HG03103 (cell line): ENCODE measurements at regions not wholly inside any gene's neighbourhood (a gene's known extent, or its start where the extent isn't known, plus 50 kb on each side); places are given as distances from the start of the nearest gene placed in this dataset.
"Not testable (repeated sequence)": the region's sequence is repeated elsewhere in the genome, so short reads cannot be mapped to it uniquely, and the experiment has no call there.

Experiments
- ATAC-seq: cut with Tn5 transposase; IDR thresholded peaks from one replicate; pipeline ENCODE4 v1.9.1; 2021; ENCODE audit warnings: low read depth; ENCODE audit not compliant: unreplicated experiment

- ATAC-seq = no peak
Observed at GRCh38 chr7:81887098-81888090, 117.5 kb upstream of the HGF start.

- ATAC-seq = no peak
Observed at GRCh38 chr7:81886211-81886764, 116.4 kb upstream of the HGF start.

GRCh38 chr7:81884817-81885216, 115.0 kb upstream of the HGF start:
- ATAC-seq = no peak

GRCh38 chr7:81883801-81884393, 114.0 kb upstream of the HGF start:
- no peak for ATAC-seq

- no peak for ATAC-seq
Observed at GRCh38 chr7:81882086-81882485, 112.2 kb upstream of the HGF start.

- ATAC-seq = no peak
Observed at GRCh38 chr7:81877890-81878289, 108.0 kb upstream of the HGF start.

GRCh38 chr7:81873559-81873958, 103.7 kb upstream of the HGF start:
- no peak for ATAC-seq

GRCh38 chr7:81871606-81872265, 101.9 kb upstream of the HGF start:
- no peak for ATAC-seq

GRCh38 chr7:81870608-81871007, 100.8 kb upstream of the HGF start:
- no peak for ATAC-seq

- no peak for ATAC-seq
Observed at GRCh38 chr7:81869670-81870069, 99.8 kb upstream of the HGF start.

- ATAC-seq = no peak
Observed at GRCh38 chr7:81865754-81866153, 95.9 kb upstream of the HGF start.

GRCh38 chr7:81859433-81859832, 89.6 kb upstream of the HGF start:
- no peak for ATAC-seq

- not testable (repeated sequence) for ATAC-seq
Observed at GRCh38 chr7:81858820-81859219, 89.0 kb upstream of the HGF start.

GRCh38 chr7:81857385-81857784, 87.5 kb upstream of the HGF start:
- ATAC-seq = no peak

- ATAC-seq = no peak
Observed at GRCh38 chr7:81854518-81854917, 84.7 kb upstream of the HGF start.

GRCh38 chr7:81852701-81853100, 82.9 kb upstream of the HGF start:
- ATAC-seq = no peak

GRCh38 chr7:81851413-81851812, 81.6 kb upstream of the HGF start:
- ATAC-seq = no peak

- ATAC-seq = peak; percentile 65
Observed at GRCh38 chr7:81846398-81846797, 76.6 kb upstream of the HGF start.

- ATAC-seq = peak; percentile 77
Observed at GRCh38 chr7:81845744-81846241, 75.9 kb upstream of the HGF start.

GRCh38 chr7:81843657-81844056, 73.8 kb upstream of the HGF start:
- not testable (repeated sequence) for ATAC-seq

GRCh38 chr7:81842361-81842760, 72.5 kb upstream of the HGF start:
- ATAC-seq = no peak
